HG03103 (cell line): ENCODE measurements at regions not wholly inside any gene's neighbourhood (a gene's known extent, or its start where the extent isn't known, plus 50 kb on each side); places are given as distances from the start of the nearest gene placed in this dataset.

Source experiments
- ATAC-seq: cut with Tn5 transposase; IDR thresholded peaks from one replicate; pipeline ENCODE4 v1.9.1; 2021; ENCODE audit warnings: low read depth; ENCODE audit not compliant: unreplicated experiment

DNA sequence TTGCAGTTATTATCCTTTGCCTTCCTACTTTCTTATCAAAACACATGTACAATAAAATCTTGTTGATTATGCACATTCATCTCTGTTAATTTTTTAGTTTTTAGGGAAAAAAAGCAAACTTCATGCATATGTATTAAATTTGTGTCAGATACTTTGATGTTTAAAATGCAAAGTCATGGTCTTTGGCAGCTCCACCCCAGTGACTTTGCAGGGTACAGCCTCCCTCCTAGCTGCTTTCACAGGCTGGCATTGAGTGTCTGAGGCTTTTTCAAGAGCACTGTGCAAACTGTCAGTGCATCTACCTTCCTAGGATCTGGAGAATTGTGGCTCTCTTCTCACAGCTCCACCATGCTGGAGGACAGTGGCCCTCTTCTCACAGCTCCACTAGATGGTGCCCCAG lies 1988.1 kb upstream of the PCDH20 start:
- no peak for ATAC-seq

DNA sequence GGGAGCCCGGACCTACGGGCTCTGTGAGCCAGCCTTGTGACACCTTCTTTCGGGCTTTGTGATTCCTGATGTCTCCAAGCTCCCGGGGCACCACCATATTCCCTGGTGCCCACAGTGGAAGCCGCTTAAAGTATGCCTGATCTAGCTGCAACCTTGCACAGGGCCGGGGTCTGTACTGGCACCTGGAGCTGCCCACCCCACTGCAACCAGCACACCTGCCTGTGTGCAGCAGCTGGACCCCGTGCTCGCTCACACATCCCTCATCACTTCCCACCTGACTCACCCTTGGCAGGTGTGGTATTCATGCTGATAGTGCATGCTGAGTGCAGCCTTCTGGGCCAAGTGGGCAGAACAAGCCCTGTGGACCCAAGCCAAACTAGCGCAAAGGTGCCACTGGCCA lies 1981.1 kb upstream of the PCDH20 start:
- no peak for ATAC-seq

DNA sequence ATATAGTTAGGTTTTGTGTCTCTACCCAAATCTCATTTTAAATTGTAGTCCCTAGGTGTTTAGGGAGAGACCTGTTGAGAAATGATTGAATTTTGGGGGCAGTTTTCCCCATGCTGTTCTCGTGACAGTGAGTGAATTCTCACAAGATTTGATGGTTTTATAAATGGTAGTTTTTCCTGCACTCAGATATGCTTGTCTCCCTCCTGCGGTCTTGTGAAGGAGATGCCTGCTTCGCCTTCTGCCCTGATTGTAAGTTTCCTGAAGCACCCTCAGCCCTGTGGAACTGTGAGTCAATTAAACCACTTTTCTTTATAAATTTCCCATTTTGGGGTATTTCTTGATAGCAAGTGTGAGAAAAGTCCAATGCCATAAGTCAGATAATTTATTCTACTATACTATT lies 1977.5 kb upstream of the PCDH20 start:
- no peak for ATAC-seq

DNA sequence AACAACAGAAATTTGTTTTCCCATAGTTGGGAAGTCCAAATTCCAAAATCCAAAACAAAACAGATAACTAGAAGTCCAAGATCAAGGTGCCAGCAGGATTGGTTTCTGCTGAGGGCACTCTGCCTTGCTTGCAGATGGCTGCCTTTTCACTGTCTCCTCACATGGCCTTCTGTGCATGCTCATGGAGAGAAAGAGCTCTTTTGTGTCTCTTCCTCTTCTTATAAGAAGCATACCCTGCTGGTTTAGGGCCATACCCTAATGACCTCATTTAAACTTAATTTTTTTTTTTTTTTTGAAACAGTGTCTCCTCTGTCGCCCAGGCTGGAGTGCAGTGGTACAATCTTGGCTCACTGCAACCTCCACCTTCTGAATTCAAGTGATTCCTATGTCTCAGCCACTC lies 1974.1 kb upstream of the PCDH20 start:
- no peak for ATAC-seq

DNA sequence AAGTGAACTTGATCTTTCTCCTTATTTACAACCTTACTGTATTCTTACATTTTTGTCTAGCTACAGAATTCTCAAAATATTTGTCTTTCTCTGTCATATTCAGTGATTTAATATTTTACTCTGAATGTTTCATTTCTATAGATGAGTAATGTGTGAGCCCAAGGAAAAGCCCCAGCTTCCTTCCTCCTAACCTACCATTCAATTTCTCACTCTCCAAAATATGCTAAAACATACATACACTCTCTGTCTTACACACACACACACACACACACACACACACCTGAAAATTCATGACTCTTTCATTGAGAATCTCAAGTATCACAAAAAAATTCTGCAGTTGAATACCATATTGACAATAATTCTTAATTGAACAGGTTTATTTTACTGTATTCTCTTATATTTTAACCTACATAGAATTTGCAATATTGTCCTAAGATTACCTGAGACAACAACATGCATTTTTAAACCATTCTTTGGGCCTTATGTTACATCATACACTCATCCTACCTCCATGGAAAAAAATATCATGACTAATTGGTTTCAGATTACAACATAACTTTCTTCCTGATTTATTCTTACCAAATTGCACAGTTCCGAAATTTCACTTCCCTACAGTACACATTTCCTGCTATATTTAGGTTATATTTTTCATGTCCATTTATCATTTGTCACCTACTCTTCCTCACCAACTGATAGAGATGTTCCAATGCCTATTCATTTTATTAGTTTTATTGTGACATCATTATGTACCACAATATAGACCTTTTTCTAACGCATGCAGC lies 1965.6 kb upstream of the PCDH20 start:
- ATAC-seq, result no peak

DNA sequence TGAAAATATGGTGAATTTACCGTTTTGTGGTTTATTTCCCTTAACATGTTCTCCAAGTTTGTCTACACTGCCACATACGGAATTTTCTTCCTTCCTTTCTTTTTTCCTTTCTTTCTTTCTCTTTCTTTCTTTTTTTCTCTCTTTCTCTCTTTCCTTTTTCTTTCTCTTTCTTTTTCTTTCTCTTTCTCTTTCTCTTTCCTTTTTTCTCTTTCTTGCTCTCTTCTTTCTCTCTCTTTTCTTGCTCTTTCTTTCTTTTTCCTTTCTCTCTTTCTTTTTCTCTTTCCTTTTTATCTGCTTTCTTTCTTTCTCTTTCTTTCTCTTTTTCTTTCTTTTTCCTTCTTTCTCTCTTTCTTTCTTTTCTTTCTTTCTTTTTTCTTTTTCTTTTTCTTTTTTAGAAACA lies 1962.3 kb upstream of the PCDH20 start:
- ATAC-seq, result no peak

GRCh38 chr13:63370101-63370500 lies 1954.5 kb upstream of the PCDH20 start:
- no peak for ATAC-seq

DNA sequence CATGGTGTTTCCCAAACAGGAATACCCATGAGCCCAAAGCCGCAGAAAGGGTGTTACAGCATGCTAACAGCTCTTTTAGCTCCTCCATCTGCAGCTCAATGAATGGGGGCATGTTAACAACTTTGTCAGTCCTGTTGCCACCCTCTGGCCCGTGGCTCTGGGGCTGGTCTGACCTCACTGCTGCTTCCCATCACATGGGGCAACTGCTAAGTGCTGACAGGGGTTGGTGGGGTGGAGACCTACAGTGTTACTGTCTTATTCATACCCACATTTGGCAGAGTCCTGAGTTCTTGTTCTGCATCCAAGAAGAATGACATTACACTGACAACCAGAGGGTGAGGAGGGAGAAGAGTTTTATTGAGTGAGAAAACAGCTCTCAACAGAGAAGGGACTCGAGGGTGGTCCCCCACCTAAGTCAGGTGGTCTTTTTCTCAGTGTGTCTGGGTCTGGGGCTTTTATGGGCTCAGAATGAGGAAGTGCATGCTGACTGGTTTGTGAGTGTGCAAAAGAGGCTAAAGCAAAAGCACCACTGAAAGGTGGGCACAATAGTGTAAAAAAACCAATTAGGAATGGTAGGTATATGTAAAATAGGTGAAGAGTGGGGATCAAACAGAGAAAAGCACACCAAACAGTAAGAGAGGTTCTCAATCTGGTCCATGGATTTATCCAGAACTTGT lies 1952.0 kb upstream of the PCDH20 start:
- ATAC-seq, result no peak

GRCh38 chr13:63364159-63364558 lies 1948.5 kb upstream of the PCDH20 start:
- no peak for ATAC-seq

- no peak for ATAC-seq
Observed at GRCh38 chr13:63351533-63351932, 1935.9 kb upstream of the PCDH20 start.

DNA sequence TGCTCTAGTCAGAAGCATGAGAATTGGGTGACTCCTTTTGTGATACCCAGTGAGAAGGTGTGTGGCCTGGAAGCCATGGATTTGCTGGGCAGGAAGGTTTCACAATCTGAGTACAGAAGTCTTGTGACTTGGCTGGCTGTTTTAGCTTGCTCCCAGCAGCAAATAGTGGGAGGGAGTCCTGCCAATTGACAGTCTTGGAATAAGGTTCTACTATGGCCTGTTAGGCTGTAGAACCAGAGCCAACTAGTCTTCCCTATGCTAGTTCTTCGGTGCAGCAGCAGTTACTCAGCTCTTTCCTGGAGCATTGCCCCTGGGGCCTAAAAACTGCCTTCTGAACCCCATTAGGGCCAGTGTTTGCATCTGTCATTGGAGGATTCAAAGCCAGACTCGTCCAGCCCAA lies 1935.4 kb upstream of the PCDH20 start:
- ATAC-seq, result no peak

- no peak for ATAC-seq
Observed at GRCh38 chr13:63345835-63346234, 1930.2 kb upstream of the PCDH20 start.

DNA sequence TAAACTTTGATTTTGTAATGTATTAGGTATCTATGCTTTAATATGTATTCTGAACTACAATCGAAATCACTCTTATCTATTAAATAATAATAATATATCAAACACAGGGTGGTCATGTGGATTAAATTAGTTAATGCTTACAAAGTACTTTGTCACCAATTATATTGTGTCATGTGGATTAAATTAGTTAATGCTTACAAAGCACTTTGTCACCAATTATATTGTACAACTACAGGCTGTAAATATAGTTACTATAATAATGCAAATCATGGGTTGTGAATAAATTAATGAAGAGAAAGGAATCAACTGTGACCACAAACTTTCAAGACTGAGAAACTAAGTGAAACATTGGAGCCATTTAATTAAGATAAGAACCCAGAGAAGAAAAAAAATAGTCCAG lies 1929.1 kb upstream of the PCDH20 start:
- no peak for ATAC-seq

GRCh38 chr13:63337921-63338320 lies 1922.3 kb upstream of the PCDH20 start:
- no peak for ATAC-seq

DNA sequence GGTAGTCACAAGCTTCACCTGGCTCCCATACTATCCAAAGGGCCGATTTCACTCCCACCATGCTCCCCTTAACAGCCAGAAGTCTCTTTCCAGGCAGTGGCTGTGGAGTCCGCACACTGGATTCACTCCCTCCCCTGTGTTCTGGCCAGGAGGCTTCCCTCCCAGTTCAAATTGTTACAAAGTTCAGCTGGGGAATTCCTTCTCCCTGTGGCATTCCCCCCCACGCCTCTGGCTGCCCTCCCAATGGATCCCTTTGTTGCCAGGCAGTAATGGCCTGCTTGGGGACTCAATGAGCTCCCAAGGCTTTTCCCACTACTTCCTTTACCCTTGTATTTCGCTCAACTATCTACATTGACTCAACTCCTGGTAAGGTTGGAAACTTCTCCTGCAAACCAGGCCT lies 1921.4 kb upstream of the PCDH20 start:
- no peak for ATAC-seq

DNA sequence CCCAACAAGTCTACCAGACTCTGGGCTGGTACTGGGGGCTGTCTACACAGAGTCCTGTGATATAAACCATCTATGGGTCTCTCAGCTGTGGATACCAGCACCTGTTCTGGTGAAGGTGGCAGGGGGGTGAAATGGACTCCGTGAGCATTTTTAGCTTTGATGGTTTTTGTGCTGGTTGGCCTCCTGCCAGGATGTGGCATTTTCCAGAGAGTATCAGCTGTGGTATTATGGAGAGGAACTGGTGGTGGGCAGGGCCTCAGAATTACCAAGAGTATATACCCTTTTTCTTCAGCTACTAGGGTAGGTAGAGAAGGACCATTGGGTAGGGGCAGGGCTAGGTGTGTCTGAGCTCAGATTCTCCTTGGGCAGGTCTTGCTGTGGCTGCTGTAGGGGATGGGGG lies 1920.9 kb upstream of the PCDH20 start:
- no peak for ATAC-seq

- ATAC-seq, result no peak
Observed at GRCh38 chr13:63327584-63327983, 1911.9 kb upstream of the PCDH20 start.

- no peak for ATAC-seq
Observed at GRCh38 chr13:63323441-63323840, 1907.8 kb upstream of the PCDH20 start.

- ATAC-seq, result no peak
Observed at GRCh38 chr13:63311587-63311986, 1895.9 kb upstream of the PCDH20 start.

- no peak for ATAC-seq
Observed at GRCh38 chr13:63308549-63309165, 1893.0 kb upstream of the PCDH20 start.

- no peak for ATAC-seq
Observed at GRCh38 chr13:63307228-63307627, 1891.6 kb upstream of the PCDH20 start.

DNA sequence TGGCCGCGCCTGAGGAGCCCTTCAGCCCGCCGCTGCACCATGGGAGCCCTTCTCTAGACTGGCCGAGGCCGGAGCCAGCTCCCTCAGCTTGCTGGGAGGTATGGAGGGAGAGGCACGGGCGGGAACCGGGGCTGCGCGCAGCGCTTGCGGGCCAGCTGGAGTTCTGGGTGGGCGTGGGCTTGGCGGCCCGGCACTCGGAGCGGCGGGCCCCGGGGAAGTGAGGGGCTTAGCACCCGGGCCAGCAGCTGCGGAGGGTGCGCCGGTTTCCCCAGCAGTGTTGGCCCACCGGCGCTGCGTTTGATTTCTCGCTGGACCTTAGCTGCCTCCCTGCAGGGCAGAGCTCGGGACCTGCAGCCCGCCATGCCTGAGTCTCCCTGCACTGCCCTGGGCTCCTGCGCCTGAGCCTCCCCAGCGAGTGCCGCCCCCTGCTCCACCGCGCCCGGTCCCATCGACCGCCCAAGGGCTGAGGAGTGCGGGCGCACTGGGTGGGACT lies 1890.0 kb upstream of the PCDH20 start:
- ATAC-seq, result no peak
